Gastrocnemius medialis (tissue), 4 donors: ENCODE measurements at regions not wholly inside any gene's neighbourhood (a gene's known extent, or its start where the extent isn't known, plus 50 kb on each side); places are given as distances from the start of the nearest gene placed in this dataset.

Experiments
- ATAC-seq, 2 donors: fragments of 150-250 bp; one replicate each; pipeline ENCODE4 v1.9.1; 2016
- DNase-seq, 2 donors: peaks; one replicate each; pipeline ENCODE4 v3.0.0-alpha.2; 2019
- H3K27ac ChIP-seq, 4 donors: fragments of 200-600 bp; sonication (generic); 1 replicate in 1 of 4; 2 replicates in 3 of 4; pipeline ENCODE4 v1.5.1; 2016 to 2018; ENCODE audit warnings: mild to moderate bottlenecking in 2 of 4, moderate library complexity in 1 of 4
- H3K27me3 ChIP-seq, 3 donors: fragments of 200-600 bp; sonication (generic) in 2 of 3; 1 replicate in 1 of 3; 2 replicates in 2 of 3; pipeline versions ENCODE4 v1.5.1 to v1.6.0; 2016 to 2019; ENCODE audit warnings: mild to moderate bottlenecking in 1 of 3, moderate library complexity in 1 of 3
- H3K36me3 ChIP-seq, 2 donors: fragments of 200-600 bp; sonication (generic) in 1 of 2; one replicate each; pipeline ENCODE4 v1.5.1; 2017 to 2018
- H3K4me1 ChIP-seq, 2 donors: fragments of 200-600 bp; sonication (generic) in 1 of 2; one replicate each; pipeline ENCODE4 v1.5.1; 2016 to 2017; ENCODE audit warnings: mild to moderate bottlenecking in 2 of 2
- H3K4me3 ChIP-seq, 4 donors: fragments of 200-600 bp; sonication (generic) in 3 of 4; 1 replicate in 1 of 4; 2 replicates in 3 of 4; pipeline ENCODE4 v1.5.1; 2016 to 2019; ENCODE audit warnings: mild to moderate bottlenecking in 2 of 4
- H3K9me3 ChIP-seq, 3 donors: fragments of 200-600 bp; sonication (generic) in 2 of 3; 1 replicate in 1 of 3; 2 replicates in 2 of 3; pipeline ENCODE4 v1.5.1; 2016 to 2019
- POLR2A ChIP-seq, 2 donors: fragments of 450-650 bp; IDR thresholded peaks; one replicate each; pipeline ENCODE4 v1.6.1; 2017; ENCODE audit warnings: antibody characterized with exemption in 2 of 2, mild to moderate bottlenecking in 2 of 2, moderate library complexity in 2 of 2
- in situ Hi-C, 4 donors: fragments of 200-750 bp; cut with MboI; loops; one replicate each; pipeline versions ENCODE4 v1.15.0 to v1.8.0; 2017; ENCODE audit warnings: low sequenced_read_pairs in 4 of 4
- intact Hi-C: fragments of 100-400 bp; cut with DNase I; formaldehyde crosslinking; loops from one replicate; pipeline ENCODE4 v1.15.1; 2023; ENCODE audit warnings: low total_unique reads
- TF ChIP-seq, protein P1 (sequence below), 5 experiments: fragments of 450-650 bp in 3 of 5; fragments of 200-600 bp in 2 of 5; sonication (generic) in 2 of 5; IDR thresholded peaks in 4 of 5; conservative IDR thresholded peaks in 1 of 5; 1 replicate in 4 of 5; 2 replicates in 1 of 5; pipeline ENCODE4 v1.5.1; 2016 to 2019; ENCODE audit warnings: antibody characterized with exemption in 5 of 5, mild to moderate bottlenecking in 3 of 5, moderate library complexity in 3 of 5

DNA sequence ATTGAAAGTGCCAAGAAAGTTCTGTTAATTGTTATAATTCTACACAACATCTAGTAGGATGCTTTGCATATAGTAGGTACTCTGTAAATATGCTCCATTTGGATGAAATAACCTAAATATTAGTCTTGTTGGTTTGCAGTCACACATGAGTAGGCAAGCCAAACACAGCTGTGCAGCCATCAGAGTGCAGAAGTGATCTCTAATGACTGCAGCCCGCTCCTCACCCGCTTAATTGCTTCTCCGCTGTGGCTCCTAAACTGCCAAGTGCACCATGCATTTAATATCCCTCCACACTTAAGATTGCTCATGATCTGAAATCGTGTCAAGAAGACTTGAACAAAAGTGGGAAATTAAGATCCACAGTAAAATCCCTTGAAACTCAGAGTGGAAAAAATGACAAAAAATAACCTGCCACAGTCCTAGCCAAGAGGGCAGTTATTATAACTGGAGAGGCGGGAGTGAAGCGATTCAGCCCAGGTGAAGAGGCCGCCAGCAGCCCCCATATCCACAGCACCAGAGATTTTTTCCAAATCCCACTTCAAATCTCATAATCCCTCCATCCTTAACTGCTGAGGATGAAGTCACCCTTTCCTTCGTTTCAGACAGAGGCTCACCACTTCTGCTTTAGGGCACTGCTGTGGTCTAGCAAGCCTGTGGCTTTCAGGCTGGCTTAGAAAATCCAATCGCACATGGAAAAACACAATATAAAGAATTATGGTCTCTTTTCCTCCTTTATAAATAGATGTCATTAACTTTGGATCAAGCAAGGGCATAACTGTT, 69.5 kb downstream of the TMEM30B start:
- Histone ChIP-seq H3K36me3 (no peaks in the 10 kb centered on the region), H3K27me3 (no peaks in the 10 kb centered on the region), H3K4me1 (peaks cover 30% of the 10 kb centered on the region in 2 donors), H3K4me3 (no peak overlapping the region), H3K9me3 (no peaks in the 10 kb centered on the region), H3K27ac (peak overlapping the region in 1 of 4 donors; percentile 73)
- no peak for DNase-seq
- ATAC-seq = no peak
- in situ Hi-C loops (no loop called here), intact Hi-C loops (no loop called here)
- TF ChIP-seq, protein P1, sequence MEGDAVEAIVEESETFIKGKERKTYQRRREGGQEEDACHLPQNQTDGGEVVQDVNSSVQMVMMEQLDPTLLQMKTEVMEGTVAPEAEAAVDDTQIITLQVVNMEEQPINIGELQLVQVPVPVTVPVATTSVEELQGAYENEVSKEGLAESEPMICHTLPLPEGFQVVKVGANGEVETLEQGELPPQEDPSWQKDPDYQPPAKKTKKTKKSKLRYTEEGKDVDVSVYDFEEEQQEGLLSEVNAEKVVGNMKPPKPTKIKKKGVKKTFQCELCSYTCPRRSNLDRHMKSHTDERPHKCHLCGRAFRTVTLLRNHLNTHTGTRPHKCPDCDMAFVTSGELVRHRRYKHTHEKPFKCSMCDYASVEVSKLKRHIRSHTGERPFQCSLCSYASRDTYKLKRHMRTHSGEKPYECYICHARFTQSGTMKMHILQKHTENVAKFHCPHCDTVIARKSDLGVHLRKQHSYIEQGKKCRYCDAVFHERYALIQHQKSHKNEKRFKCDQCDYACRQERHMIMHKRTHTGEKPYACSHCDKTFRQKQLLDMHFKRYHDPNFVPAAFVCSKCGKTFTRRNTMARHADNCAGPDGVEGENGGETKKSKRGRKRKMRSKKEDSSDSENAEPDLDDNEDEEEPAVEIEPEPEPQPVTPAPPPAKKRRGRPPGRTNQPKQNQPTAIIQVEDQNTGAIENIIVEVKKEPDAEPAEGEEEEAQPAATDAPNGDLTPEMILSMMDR (IDR thresholded peaks at IDR 0.05 in 4 of 5, conservative IDR thresholded peaks at IDR 0.05 in 1 of 5) = no peak
- TF ChIP-seq POLR2A (IDR thresholded peaks at IDR 0.05) = no peak

DNA sequence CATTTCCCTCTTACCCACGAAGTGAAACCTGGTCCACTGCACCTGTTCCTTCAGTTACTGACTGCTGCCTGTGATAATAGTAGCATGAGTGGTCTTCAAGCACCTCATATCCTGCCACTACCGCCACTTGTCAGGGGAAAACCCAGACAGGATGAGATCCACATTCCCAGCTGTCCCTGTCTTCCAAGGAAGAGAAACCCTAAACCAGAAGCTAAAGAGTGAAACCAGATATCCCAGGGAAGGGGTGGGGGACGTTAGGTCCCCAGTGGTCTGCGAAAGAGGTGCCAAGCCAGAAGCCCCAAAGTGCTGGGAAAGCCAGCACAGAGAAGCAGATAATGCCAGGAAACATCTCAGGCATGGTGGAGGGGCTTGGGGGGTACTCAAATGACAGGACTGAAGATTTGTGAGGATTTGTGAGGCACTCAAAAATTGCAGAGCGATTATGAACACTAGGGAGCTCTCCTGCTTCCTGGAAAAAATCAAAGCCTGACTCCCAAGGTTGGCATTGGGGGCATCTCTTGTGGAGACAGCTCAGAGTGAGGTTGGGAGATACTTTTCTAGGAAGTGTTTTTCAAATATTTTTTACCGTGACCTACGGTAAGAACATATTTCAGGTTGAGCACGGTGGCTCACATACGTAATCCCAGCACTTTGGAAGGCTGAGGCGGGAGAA, 77.9 kb downstream of the TMEM30B start:
- Histone ChIP-seq H3K4me3 (peak overlapping the region; percentile 9 to 37 (median 23)), H3K36me3 (no peaks in the 10 kb centered on the region), H3K4me1 (peaks cover 30 to 33% of the 10 kb centered on the region in 2 donors), H3K9me3 (no peaks in the 10 kb centered on the region), H3K27ac (peak overlapping the region; percentile 79 to 88 (median 83)), H3K27me3 (no peaks in the 10 kb centered on the region)
- intact Hi-C loops (loop anchor here (2.0 kb wide), 1 partner anchor 50 kb away; no protein-coding TSS in a partner anchor), in situ Hi-C loops (no loop called here)
- DNase-seq (peak; percentile 27 to 73), ATAC-seq (peak; percentile 75 to 87)
- TF ChIP-seq, protein P1 (IDR thresholded peaks at IDR 0.05 in 4 of 5, conservative IDR thresholded peaks at IDR 0.05 in 1 of 5) = peak in 3 of 5 experiments; percentile 21 to 23 (median 23)
- no peak for TF ChIP-seq POLR2A (IDR thresholded peaks at IDR 0.05)

DNA sequence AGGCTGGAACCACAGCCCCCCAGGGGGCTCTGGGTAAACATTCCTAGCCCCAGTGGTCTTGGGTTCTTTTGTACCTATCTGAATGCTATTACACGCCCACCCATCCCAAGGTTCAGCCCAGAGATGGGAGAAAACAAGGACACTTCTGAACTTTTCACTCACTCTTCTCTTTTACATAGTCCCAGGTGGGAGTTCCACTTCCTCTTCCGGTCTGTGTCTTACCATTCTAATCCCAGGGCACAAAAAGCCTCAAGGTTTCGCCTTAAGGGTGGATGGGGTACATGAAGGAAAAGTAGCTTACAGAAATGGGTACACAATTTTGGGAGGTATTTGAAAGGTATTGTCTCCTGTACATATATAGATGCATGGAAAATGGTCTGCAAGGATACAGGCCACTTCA, 79.0 kb downstream of the TMEM30B start:
- no peak overlapping the region for H3K4me3 ChIP-seq
- intact Hi-C loops = loop anchor here (2.0 kb wide), 1 partner anchor 51 kb away; no protein-coding TSS in a partner anchor
- TF ChIP-seq, protein P1 (IDR thresholded peaks at IDR 0.05 in 4 of 5, conservative IDR thresholded peaks at IDR 0.05 in 1 of 5) = no peak
- no peak for TF ChIP-seq POLR2A (IDR thresholded peaks at IDR 0.05)
- in situ Hi-C loops = no loop called here
- no peaks in the 10 kb centered on the region for H3K9me3 ChIP-seq
- ATAC-seq (no peak), DNase-seq (no peak)
- H3K4me1 ChIP-seq = peaks cover 30 to 33% of the 10 kb centered on the region in 2 donors
- H3K36me3 ChIP-seq = no peaks in the 10 kb centered on the region
- no peaks in the 10 kb centered on the region for H3K27me3 ChIP-seq
- peak overlapping the region; percentile 79 to 88 (median 83) for H3K27ac ChIP-seq

DNA sequence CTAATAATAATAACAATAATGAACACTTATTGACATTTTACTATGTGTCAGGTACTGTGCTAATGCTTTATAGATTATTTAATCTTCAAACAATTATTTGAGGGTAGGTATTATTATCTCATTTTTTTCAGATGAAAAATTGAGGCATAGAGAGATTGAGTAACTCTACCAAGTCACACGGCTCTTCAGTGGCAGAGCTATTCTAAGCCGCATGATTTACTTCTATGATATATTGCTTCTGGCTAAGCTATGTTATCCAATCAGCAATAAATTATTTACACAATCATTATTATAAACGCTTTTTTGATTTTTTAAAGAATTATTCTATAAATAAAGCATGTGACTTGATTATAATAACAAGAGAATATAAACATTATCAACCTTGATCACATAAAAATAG, 80.0 kb downstream of the TMEM30B start:
- ATAC-seq (peak; percentile 65 to 73), DNase-seq (no peak)
- peak overlapping the region; percentile 79 to 88 (median 83) for H3K27ac ChIP-seq
- intact Hi-C loops = no loop called here
- TF ChIP-seq, protein P1 (IDR thresholded peaks at IDR 0.05 in 4 of 5, conservative IDR thresholded peaks at IDR 0.05 in 1 of 5) = no peak
- TF ChIP-seq POLR2A (IDR thresholded peaks at IDR 0.05) = no peak
- peaks cover 30 to 33% of the 10 kb centered on the region in 2 donors for H3K4me1 ChIP-seq
- no peaks in the 10 kb centered on the region for H3K27me3 ChIP-seq
- no peak overlapping the region for H3K4me3 ChIP-seq
- H3K9me3 ChIP-seq = no peaks in the 10 kb centered on the region
- no peaks in the 10 kb centered on the region for H3K36me3 ChIP-seq
- in situ Hi-C loops = no loop called here
